NT2/D1 (cell line): ENCODE measurements at regions not wholly inside any gene's neighbourhood (a gene's known extent, or its start where the extent isn't known, plus 50 kb on each side); places are given as distances from the start of the nearest gene placed in this dataset.

Source experiments
- DNase-seq: peaks from one replicate; pipeline ENCODE4 v3.0.0-alpha.2; 2011; ENCODE audit warnings: low read depth, low spot score
- H3K27me3 ChIP-seq: 2 replicates; pipeline ENCODE4 v1.6.0; 2011; ENCODE audit warnings: mild to moderate bottlenecking; ENCODE audit not compliant: insufficient read length, insufficient read depth
- H3K36me3 ChIP-seq: 2 replicates; pipeline ENCODE4 v1.6.1; 2011; ENCODE audit warnings: mild to moderate bottlenecking, low read length, mixed read lengths; ENCODE audit not compliant: insufficient read depth, insufficient read length
- H3K4me1 ChIP-seq: 2 replicates; pipeline ENCODE4 v1.5.1; 2011; ENCODE audit not compliant: insufficient read depth, insufficient read length
- H3K4me3 ChIP-seq: 2 replicates; pipeline ENCODE4 v1.5.1; 2011; ENCODE audit warnings: low read depth; ENCODE audit not compliant: insufficient read length
- H3K9ac ChIP-seq: 2 replicates; pipeline ENCODE4 v1.6.0; 2011; ENCODE audit warnings: low read depth; ENCODE audit not compliant: insufficient read length
- H3K9me3 ChIP-seq: 2 replicates; pipeline ENCODE4 v1.5.1; 2011; ENCODE audit warnings: mild to moderate bottlenecking, low read length; ENCODE audit not compliant: insufficient read depth
- SUZ12 ChIP-seq: IDR thresholded peaks from 2 replicates; pipeline ENCODE4 v1.6.1; 2011; ENCODE audit not compliant: insufficient read length, insufficient read depth; ENCODE audit errors: extremely low read depth
- YY1 ChIP-seq: IDR thresholded peaks from 2 replicates; pipeline ENCODE4 v1.6.1; 2011; ENCODE audit not compliant: insufficient read length, insufficient read depth
- ZNF274 ChIP-seq: IDR thresholded peaks from 2 replicates; pipeline ENCODE4 v1.6.1; 2011; ENCODE audit warnings: mild to moderate bottlenecking, low read depth, low read length

- TF ChIP-seq SUZ12: no peak
- no peak for TF ChIP-seq YY1
- no peak for TF ChIP-seq ZNF274
- DNase-seq: no peak
Observed at GRCh38 chr3:1693145-1693544, 405.5 kb upstream of the CNTN4 start.

GRCh38 chr3:1696669-1697275 lies 401.9 kb upstream of the CNTN4 start:
- H3K4me3 ChIP-seq: no peak overlapping the region
- H3K36me3 ChIP-seq: no peaks in the 10 kb centered on the region
- H3K4me1 ChIP-seq: no peaks in the 10 kb centered on the region
- no peak overlapping the region for H3K9ac ChIP-seq
- DNase-seq: no peak
- no peak for TF ChIP-seq YY1
- TF ChIP-seq SUZ12: no peak
- no peak for TF ChIP-seq ZNF274
- H3K27me3 ChIP-seq: no peaks in the 10 kb centered on the region
- no peaks in the 10 kb centered on the region for H3K9me3 ChIP-seq

More at GRCh38 chr3:1693145-1693544, 405.5 kb upstream of the CNTN4 start:
- no peaks in the 10 kb centered on the region for H3K36me3 ChIP-seq
- no peaks in the 10 kb centered on the region for H3K9me3 ChIP-seq
- H3K4me3 ChIP-seq: no peak overlapping the region
- H3K4me1 ChIP-seq: no peaks in the 10 kb centered on the region
- H3K9ac ChIP-seq: no peak overlapping the region
- H3K27me3 ChIP-seq: no peaks in the 10 kb centered on the region

GRCh38 chr3:1699361-1699920 lies 399.2 kb upstream of the CNTN4 start:
- no peak for TF ChIP-seq YY1
- TF ChIP-seq ZNF274: no peak
- no peak for TF ChIP-seq SUZ12
- H3K4me3 ChIP-seq: no peak overlapping the region
- no peaks in the 10 kb centered on the region for H3K27me3 ChIP-seq
- no peaks in the 10 kb centered on the region for H3K4me1 ChIP-seq
- H3K9me3 ChIP-seq: no peaks in the 10 kb centered on the region
- no peak overlapping the region for H3K9ac ChIP-seq
- no peak for DNase-seq
- no peaks in the 10 kb centered on the region for H3K36me3 ChIP-seq

- Histone ChIP-seq H3K4me1 (no peaks in the 10 kb centered on the region), H3K9me3 (no peaks in the 10 kb centered on the region; the same call in 1 of the 2 replicates), H3K4me3 (no peak overlapping the region), H3K9ac (no peak overlapping the region), H3K36me3 (no peaks in the 10 kb centered on the region), H3K27me3 (no peaks in the 10 kb centered on the region)
- no peak for DNase-seq
- TF ChIP-seq YY1 (no peak), ZNF274 (no peak), SUZ12 (no peak)
Observed at GRCh38 chr3:1700650-1701049, 398.0 kb upstream of the CNTN4 start.

- Histone ChIP-seq H3K9ac (no peak overlapping the region), H3K9me3 (no peaks in the 10 kb centered on the region; the same call in 1 of the 2 replicates), H3K4me1 (no peaks in the 10 kb centered on the region), H3K27me3 (no peaks in the 10 kb centered on the region), H3K4me3 (no peak overlapping the region), H3K36me3 (no peaks in the 10 kb centered on the region)
- no peak for DNase-seq
- no peak for TF ChIP-seq ZNF274
- no peak for TF ChIP-seq SUZ12
- TF ChIP-seq YY1: no peak
Observed at GRCh38 chr3:1703169-1703568, 395.5 kb upstream of the CNTN4 start.

GRCh38 chr3:1710663-1711062 lies 388.0 kb upstream of the CNTN4 start:
- Histone ChIP-seq H3K4me3 (no peak overlapping the region), H3K36me3 (no peaks in the 10 kb centered on the region), H3K27me3 (no peaks in the 10 kb centered on the region), H3K9me3 (no peaks in the 10 kb centered on the region; the same call in 1 of the 2 replicates), H3K9ac (no peak overlapping the region), H3K4me1 (no peaks in the 10 kb centered on the region)
- no peak for DNase-seq
- TF ChIP-seq ZNF274: no peak
- TF ChIP-seq SUZ12: no peak
- TF ChIP-seq YY1: no peak

- Histone ChIP-seq H3K4me1 (no peaks in the 10 kb centered on the region), H3K4me3 (no peak overlapping the region), H3K36me3 (no peaks in the 10 kb centered on the region), H3K27me3 (no peaks in the 10 kb centered on the region), H3K9ac (no peak overlapping the region), H3K9me3 (no peaks in the 10 kb centered on the region)
- DNase-seq: no peak
- TF ChIP-seq ZNF274: no peak
- no peak for TF ChIP-seq SUZ12
- no peak for TF ChIP-seq YY1
Observed at GRCh38 chr3:1717524-1717923, 381.1 kb upstream of the CNTN4 start.

- Histone ChIP-seq H3K4me1 (no peaks in the 10 kb centered on the region), H3K4me3 (no peak overlapping the region), H3K27me3 (no peaks in the 10 kb centered on the region), H3K9me3 (no peaks in the 10 kb centered on the region), H3K36me3 (no peaks in the 10 kb centered on the region), H3K9ac (no peak overlapping the region)
- DNase-seq: no peak
- TF ChIP-seq YY1: no peak
- no peak for TF ChIP-seq ZNF274
- no peak for TF ChIP-seq SUZ12
Observed at GRCh38 chr3:1723726-1724125, 374.9 kb upstream of the CNTN4 start.
